Left ventricle myocardium inferior (tissue), 1 donor: ENCODE measurements at regions not wholly inside any gene's neighbourhood (a gene's known extent, or its start where the extent isn't known, plus 50 kb on each side); places are given as distances from the start of the nearest gene placed in this dataset.

Experiments
- DNase-seq: peaks from one replicate; pipeline ENCODE4 v3.0.0-alpha.2; 2020
- H3K27ac ChIP-seq: fragments of 200-600 bp; replicated peaks from 2 replicates; pipeline ENCODE4 v1.8.0; 2021
- H3K27me3 ChIP-seq: fragments of 200-600 bp; 2 replicates; pipeline ENCODE4 v1.8.0; 2021; ENCODE audit warnings: low read depth
- H3K36me3 ChIP-seq: fragments of 200-600 bp; 2 replicates; pipeline ENCODE4 v1.8.0; 2021
- H3K4me1 ChIP-seq: fragments of 200-600 bp; 2 replicates; pipeline ENCODE4 v1.8.0; 2021
- H3K4me3 ChIP-seq: fragments of 200-600 bp; 2 replicates; pipeline ENCODE4 v1.8.0; 2021; ENCODE audit warnings: mild to moderate bottlenecking, moderate library complexity
- H3K9me3 ChIP-seq: fragments of 200-600 bp; replicated peaks from 2 replicates; pipeline ENCODE4 v1.8.0; 2021
- CTCF ChIP-seq: fragments of 200-600 bp; IDR thresholded peaks from 2 replicates; pipeline ENCODE4 v1.8.0; 2021; ENCODE audit warnings: antibody characterized with exemption, mild to moderate bottlenecking, borderline replicate concordance
- intact Hi-C: fragments of 100-400 bp; cut with micrococcal nuclease; formaldehyde crosslinking; loops from one replicate; pipeline ENCODE4 v1.11.0; 2022
- donor health status: DM: no; HTN: yes; CAD: no; lungs with severe emphysema.

GRCh38 chr9:110006657-110007056, 201.3 kb downstream of the C9orf152 start:
- Histone ChIP-seq H3K36me3 (no peaks in the 10 kb centered on the region), H3K4me1 (no peaks in the 10 kb centered on the region), H3K9me3 (no peaks in the 10 kb centered on the region), H3K27ac (no peak overlapping the region), H3K27me3 (no peaks in the 10 kb centered on the region), H3K4me3 (no peak overlapping the region)
- no peak for DNase-seq
- intact Hi-C loops = no loop called here
- TF ChIP-seq CTCF = no peak

GRCh38 chr9:110007477-110008270, 200.3 kb downstream of the C9orf152 start:
- intact Hi-C loops = no loop called here
- Histone ChIP-seq H3K4me1 (no peaks in the 10 kb centered on the region), H3K4me3 (no peak overlapping the region), H3K27ac (no peak overlapping the region), H3K27me3 (no peaks in the 10 kb centered on the region), H3K9me3 (no peaks in the 10 kb centered on the region), H3K36me3 (no peaks in the 10 kb centered on the region)
- TF ChIP-seq CTCF = no peak
- DNase-seq = no peak

GRCh38 chr9:110008663-110009062, 199.3 kb downstream of the C9orf152 start:
- no peaks in the 10 kb centered on the region for H3K9me3 ChIP-seq
- no peaks in the 10 kb centered on the region for H3K36me3 ChIP-seq
- intact Hi-C loops = no loop called here
- no peaks in the 10 kb centered on the region for H3K4me1 ChIP-seq
- no peak overlapping the region for H3K27ac ChIP-seq
- TF ChIP-seq CTCF = no peak
- no peaks in the 10 kb centered on the region for H3K27me3 ChIP-seq
- no peak overlapping the region for H3K4me3 ChIP-seq
- no peak for DNase-seq

- no peak overlapping the region for H3K4me3 ChIP-seq
- no peak for TF ChIP-seq CTCF
- intact Hi-C loops = no loop called here
- no peaks in the 10 kb centered on the region for H3K9me3 ChIP-seq
- no peaks in the 10 kb centered on the region for H3K36me3 ChIP-seq
- DNase-seq = no peak
- peaks cover 4% of the 10 kb centered on the region for H3K4me1 ChIP-seq
- H3K27me3 ChIP-seq = no peaks in the 10 kb centered on the region
- no peak overlapping the region for H3K27ac ChIP-seq
Observed at GRCh38 chr9:110011628-110012320, 196.2 kb downstream of the C9orf152 start.

- Histone ChIP-seq H3K27ac (no peak overlapping the region), H3K27me3 (no peaks in the 10 kb centered on the region), H3K9me3 (no peaks in the 10 kb centered on the region), H3K36me3 (no peaks in the 10 kb centered on the region), H3K4me3 (no peak overlapping the region), H3K4me1 (peaks cover 4% of the 10 kb centered on the region)
- TF ChIP-seq CTCF = no peak
- intact Hi-C loops = no loop called here
- DNase-seq = no peak
Observed at GRCh38 chr9:110013064-110013463, 194.9 kb downstream of the C9orf152 start.
